SK-MEL-5 (cell line): ENCODE measurements at regions not wholly inside any gene's neighbourhood (a gene's known extent, or its start where the extent isn't known, plus 50 kb on each side); places are given as distances from the start of the nearest gene placed in this dataset.
"Not testable (repeated sequence)": the region's sequence is repeated elsewhere in the genome, so short reads cannot be mapped to it uniquely, and the experiment has no call there.

ENCODE experiments used
- DNase-seq: peaks from one replicate; pipeline ENCODE4 v3.0.0-alpha.2; 2016; ENCODE audit warnings: low read depth, low spot score
- in situ Hi-C: cut with HindIII; loops from 2 replicates; pipeline ENCODE4 v1.10.0; 2016; ENCODE audit warnings: low sequenced_read_pairs, high pct_unique_total_duplicates, low pct_unique_long_range_greater_than_20kb

GRCh38 chr9:80790764-80791163 is 898.6 kb downstream of the TLE1 start:
- DNase-seq = no peak
- in situ Hi-C loops = no loop called here

GRCh38 chr9:80789831-80790230 is 899.5 kb downstream of the TLE1 start:
- in situ Hi-C loops = no loop called here
- no peak for DNase-seq

GRCh38 chr9:80787636-80788035 is 901.7 kb downstream of the TLE1 start:
- in situ Hi-C loops = no loop called here
- DNase-seq = no peak

- in situ Hi-C loops = no loop called here
- no peak for DNase-seq
Observed at GRCh38 chr9:80784647-80785046, 904.7 kb downstream of the TLE1 start.

DNA sequence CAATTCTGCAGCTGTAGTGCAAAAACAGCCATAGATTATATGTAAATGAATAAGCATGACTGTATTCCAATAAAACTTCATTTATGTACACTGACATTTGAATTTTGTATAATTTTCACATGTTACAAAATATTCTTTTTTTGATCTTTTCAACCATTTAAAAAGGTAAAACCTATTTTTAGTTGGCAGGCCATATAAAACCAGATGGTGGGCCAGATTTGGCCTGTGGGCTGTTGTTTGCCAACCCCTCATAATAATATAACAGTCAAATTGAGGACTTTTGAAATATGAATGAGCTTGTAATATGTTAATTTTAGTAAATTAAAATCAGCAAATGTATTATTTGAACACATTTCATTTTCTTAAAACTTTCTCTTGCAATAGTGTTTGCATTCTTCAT is 913.4 kb downstream of the TLE1 start:
- in situ Hi-C loops = no loop called here

DNA sequence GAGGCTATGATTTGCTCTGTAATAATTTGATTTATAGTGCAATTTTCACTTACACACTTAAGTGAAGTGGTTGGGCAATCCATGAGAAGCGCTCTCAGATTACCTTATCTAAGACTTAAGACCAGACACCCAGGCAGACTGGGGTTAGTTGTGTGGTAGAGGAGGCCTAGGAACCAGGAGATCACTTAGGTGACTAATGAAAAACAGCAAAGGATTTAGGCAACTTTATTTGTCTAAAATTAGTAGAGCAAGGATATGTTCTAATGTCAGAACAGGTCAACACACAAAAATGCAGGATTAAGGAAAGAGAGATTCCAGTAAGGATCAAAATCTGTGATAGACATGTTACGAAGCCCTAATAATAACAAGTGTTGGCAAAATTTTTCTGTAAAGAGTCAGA is 913.8 kb downstream of the TLE1 start:
- DNase-seq = no peak
- in situ Hi-C loops = no loop called here

More for the DNA sequence above, 913.4 kb downstream of the TLE1 start:
- no peak for DNase-seq

DNA sequence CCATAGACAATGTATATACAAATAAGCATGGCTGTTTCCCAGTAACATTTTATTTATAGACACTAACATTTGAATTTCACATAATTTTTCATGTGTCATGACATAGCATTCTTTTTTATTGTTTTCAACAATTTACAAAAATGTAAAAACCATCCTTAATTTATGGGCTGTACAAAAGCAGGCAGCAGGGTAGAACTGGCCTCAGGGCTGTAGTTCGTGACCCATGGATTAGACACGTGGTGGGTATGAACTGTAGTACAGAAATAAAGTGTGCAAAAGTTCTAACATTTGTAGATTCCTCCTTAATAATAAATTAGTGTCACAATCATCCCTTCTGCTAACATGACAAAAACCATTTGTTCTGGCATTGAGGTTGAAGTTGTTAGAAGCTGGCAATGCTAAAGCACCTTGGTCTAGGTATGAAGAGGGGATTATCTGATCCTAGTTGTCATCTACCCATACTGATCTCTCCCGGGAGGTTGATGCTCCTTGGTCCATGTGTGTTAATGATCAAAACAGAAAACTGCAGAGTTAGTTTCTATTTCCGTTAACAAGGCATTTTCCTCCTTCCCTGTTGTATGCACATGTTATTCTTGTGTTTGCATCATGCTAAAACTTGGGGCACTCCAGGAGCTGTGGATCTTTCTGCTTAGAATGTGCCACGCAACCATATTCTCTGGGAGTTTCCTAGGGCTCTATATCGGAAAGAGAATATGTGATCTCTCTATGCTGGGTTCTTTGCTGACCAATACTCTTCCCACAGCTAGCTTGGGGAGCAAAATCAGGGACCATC is 917.6 kb downstream of the TLE1 start:
- no peak for DNase-seq
- in situ Hi-C loops = no loop called here

- DNase-seq = no peak
- in situ Hi-C loops = no loop called here
Observed at GRCh38 chr9:80763536-80763935, 925.8 kb downstream of the TLE1 start.

- in situ Hi-C loops = no loop called here
- DNase-seq = no peak
Observed at GRCh38 chr9:80755586-80755985, 933.8 kb downstream of the TLE1 start.

- DNase-seq, in situ Hi-C loops: not testable (repeated sequence)
Observed at GRCh38 chr9:80747056-80747455, 942.3 kb downstream of the TLE1 start.

- DNase-seq = no peak
- in situ Hi-C loops = no loop called here
Observed at GRCh38 chr9:80732506-80732905, 956.8 kb downstream of the TLE1 start.

DNA sequence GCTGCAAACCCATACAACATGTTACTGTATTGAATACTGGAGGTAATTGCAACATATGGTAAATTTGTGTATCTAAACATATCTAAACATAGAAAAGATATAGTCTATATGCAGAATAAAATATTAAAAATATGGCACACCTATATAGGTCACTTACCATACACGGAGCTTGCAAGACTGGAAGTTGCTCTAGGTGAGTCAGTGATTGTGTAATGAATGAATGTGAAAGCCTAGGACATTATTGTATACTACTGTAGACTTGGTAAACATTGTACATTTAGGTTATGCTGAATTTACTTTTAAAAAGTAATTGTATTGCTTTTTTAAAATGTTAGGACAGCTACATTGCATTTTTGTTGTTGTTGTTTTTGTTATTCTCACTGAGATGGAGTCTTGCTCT is 968.8 kb downstream of the TLE1 start:
- in situ Hi-C loops = no loop called here
- no peak for DNase-seq

GRCh38 chr9:80707120-80707519 is 982.2 kb downstream of the TLE1 start:
- in situ Hi-C loops = no loop called here
- DNase-seq = peak; percentile 36

GRCh38 chr9:80701061-80701460 is 988.3 kb downstream of the TLE1 start:
- in situ Hi-C loops = no loop called here
- DNase-seq = no peak

DNA sequence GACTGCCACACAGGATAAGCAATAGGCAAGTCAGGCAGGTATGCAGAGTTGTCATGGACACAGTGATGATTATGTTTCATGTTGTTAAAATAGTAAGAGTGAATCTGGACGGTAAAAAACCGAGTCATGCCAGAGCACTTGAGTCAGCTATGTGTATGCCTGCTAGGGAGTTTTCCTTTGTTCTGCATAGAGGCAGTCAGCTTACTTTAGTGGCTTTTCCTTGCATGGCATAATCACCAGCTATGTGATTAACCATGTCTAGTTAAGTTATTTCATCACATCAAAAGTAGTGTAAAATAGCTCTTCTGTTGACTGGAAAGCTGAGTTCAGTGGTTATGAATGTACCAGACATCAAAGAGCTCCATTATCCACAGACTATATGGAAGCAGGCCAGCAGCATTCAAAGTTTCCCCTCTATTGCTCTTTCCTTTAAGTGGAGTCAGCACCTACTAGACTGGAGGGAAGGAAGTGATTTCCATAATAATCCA is 989.8 kb downstream of the TLE1 start:
- in situ Hi-C loops = no loop called here
- peak; percentile 57 for DNase-seq

DNA sequence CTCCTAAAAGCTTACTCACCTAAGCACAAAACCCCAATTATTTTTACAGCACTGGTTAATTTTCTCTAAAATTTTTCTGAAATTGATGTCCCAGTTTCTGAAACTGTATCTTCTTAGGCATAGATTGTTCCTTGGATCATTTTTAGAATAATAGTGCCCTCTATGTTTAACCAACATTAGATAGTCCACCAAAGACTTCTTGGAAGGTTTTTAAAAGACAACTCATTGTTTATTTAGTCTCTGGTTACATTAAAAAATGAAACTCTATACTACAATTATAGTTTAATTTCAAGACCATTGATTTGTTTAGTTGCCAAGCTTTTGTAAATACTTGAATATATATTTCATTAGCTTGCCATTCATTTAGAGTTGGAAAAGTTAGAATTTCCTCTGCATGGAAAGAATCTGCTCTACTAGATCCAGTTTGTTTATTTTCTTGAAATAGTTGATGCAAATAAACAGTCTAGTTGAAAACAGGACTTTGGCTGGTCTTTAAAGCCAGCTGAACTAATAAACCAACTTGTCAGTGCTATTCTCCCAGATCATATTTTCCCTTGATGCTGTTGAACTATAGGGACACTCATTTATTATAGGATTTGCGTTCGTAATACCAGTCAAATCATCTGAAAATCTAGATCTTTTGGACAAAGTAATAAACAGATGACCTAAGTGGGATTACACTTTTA is 990.5 kb downstream of the TLE1 start:
- no peak for DNase-seq
- in situ Hi-C loops = no loop called here

GRCh38 chr9:80692751-80693150 is 996.6 kb downstream of the TLE1 start:
- in situ Hi-C loops = no loop called here
- no peak for DNase-seq

GRCh38 chr9:80691229-80691628 is 998.1 kb downstream of the TLE1 start:
- no peak for DNase-seq
- in situ Hi-C loops = no loop called here

DNA sequence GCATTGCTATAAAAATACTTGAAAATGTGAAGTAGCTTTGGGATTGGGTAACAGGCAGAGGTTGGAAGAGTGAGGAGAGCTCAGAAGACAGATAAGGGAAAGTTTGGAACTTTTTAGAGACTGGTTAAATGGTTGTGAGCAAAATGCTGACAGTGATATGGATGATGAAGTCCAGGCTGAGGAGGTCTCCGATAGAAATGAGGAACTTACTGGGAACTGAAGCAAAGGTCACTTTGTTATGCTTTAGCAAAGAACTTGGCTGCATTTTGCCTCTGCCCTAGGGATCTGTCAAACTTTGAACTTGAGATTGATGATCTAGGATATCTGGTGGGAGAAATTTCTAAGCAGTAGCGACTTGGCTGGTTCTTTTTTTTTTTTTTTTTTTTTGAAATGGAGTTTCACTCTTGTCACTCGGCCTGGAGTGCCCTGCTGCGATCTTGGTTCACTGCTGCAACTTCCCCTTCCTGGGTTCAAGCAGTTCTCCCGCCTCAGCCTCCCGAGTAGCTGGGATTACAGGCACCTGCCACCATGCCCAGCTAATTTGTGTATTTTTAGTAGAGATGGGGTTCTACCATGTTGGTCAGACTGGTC is 998.9 kb downstream of the TLE1 start:
- in situ Hi-C loops = no loop called here
- no peak for DNase-seq
